Astrocyte (in vitro differentiated cells and primary cell): ENCODE measurements at regions not wholly inside any gene's neighbourhood (a gene's known extent, or its start where the extent isn't known, plus 50 kb on each side); places are given as distances from the start of the nearest gene placed in this dataset.

Experiments
- DNase-seq: peaks from one replicate; pipeline ENCODE4 v3.0.0-alpha.2; 2010; ENCODE audit warnings: low read depth
- FAIRE-seq: peaks from 2 replicates; lab custom pipeline; 2011; peaks lifted over from hg19 to GRCh38; lab: Jason Lieb, UNC
- H2AFZ ChIP-seq: 2 replicates; pipeline ENCODE4 v1.6.0; 2012; ENCODE audit warnings: low read depth, low read length, inconsistent platforms
- H3K27ac ChIP-seq: 2 replicates; pipeline ENCODE4 v1.5.1; 2011; ENCODE audit warnings: low read depth, low read length, inconsistent platforms
- H3K27me3 ChIP-seq: 2 replicates; pipeline ENCODE4 v1.6.0; 2011; ENCODE audit warnings: low read length, inconsistent platforms; ENCODE audit not compliant: insufficient read depth
- H3K36me3 ChIP-seq: 2 replicates; pipeline ENCODE4 v1.5.1; 2011; ENCODE audit warnings: low read length, inconsistent platforms; ENCODE audit not compliant: insufficient read depth
- H3K4me1 ChIP-seq: 2 replicates; pipeline ENCODE4 v1.5.1; 2011; ENCODE audit warnings: low read length, inconsistent platforms; ENCODE audit not compliant: insufficient read depth
- H3K4me2 ChIP-seq: 2 replicates; pipeline ENCODE4 v1.6.0; 2012; ENCODE audit warnings: low read length, inconsistent platforms
- H3K4me3 ChIP-seq: 2 replicates; pipeline ENCODE4 v1.5.1; 2011; ENCODE audit warnings: low read depth, mild to moderate bottlenecking, low read length, inconsistent platforms; ENCODE audit not compliant: insufficient read depth
- H3K79me2 ChIP-seq: 2 replicates; pipeline ENCODE4 v1.6.0; 2012; ENCODE audit warnings: mild to moderate bottlenecking, low read length, inconsistent platforms; ENCODE audit not compliant: insufficient read depth
- H3K9ac ChIP-seq: 2 replicates; pipeline ENCODE4 v1.6.0; 2012; ENCODE audit warnings: mild to moderate bottlenecking, low read length, inconsistent platforms
- H3K9me3 ChIP-seq: 2 replicates; pipeline ENCODE4 v1.5.1; 2012; ENCODE audit warnings: low read depth, mild to moderate bottlenecking, low read length, inconsistent platforms; ENCODE audit not compliant: insufficient read depth
- H4K20me1 ChIP-seq: 2 replicates; pipeline ENCODE4 v1.6.0; 2012; ENCODE audit warnings: low read length, inconsistent platforms; ENCODE audit not compliant: insufficient read depth
- H3K27ac Mint-ChIP-seq: one replicate; pipeline ENCODE4 v1.8.0; 2021; ENCODE audit warnings: mild to moderate bottlenecking, mixed read lengths; ENCODE audit not compliant: unreplicated experiment
- H3K27me3 Mint-ChIP-seq: one replicate; pipeline ENCODE4 v1.8.0; 2021; ENCODE audit warnings: low read depth, mixed read lengths; ENCODE audit not compliant: unreplicated experiment
- H3K36me3 Mint-ChIP-seq: one replicate; pipeline ENCODE4 v1.8.0; 2021; ENCODE audit warnings: low read depth, mixed read lengths; ENCODE audit not compliant: unreplicated experiment
- H3K4me1 Mint-ChIP-seq: one replicate; pipeline ENCODE4 v1.8.0; 2021; ENCODE audit warnings: low read depth, mixed read lengths; ENCODE audit not compliant: unreplicated experiment
- H3K4me3 Mint-ChIP-seq: one replicate; pipeline ENCODE4 v1.8.0; 2021; ENCODE audit warnings: mild to moderate bottlenecking, moderate library complexity, mixed read lengths; ENCODE audit not compliant: unreplicated experiment
- H3K9me3 Mint-ChIP-seq: one replicate; pipeline ENCODE4 v1.8.0; 2021; ENCODE audit warnings: mild to moderate bottlenecking, mixed read lengths; ENCODE audit not compliant: unreplicated experiment
- EZH2 ChIP-seq: IDR thresholded peaks from 2 replicates; pipeline ENCODE4 v1.6.1; 2012; ENCODE audit warnings: mild to moderate bottlenecking, low read length, inconsistent platforms; ENCODE audit not compliant: insufficient read depth
- TF ChIP-seq, protein P1 (sequence below): IDR thresholded peaks from 2 replicates; pipeline ENCODE4 v1.5.1; 2011; ENCODE audit warnings: low read depth, mild to moderate bottlenecking, inconsistent platforms, low read length, moderate library complexity; ENCODE audit not compliant: insufficient read depth

DNA sequence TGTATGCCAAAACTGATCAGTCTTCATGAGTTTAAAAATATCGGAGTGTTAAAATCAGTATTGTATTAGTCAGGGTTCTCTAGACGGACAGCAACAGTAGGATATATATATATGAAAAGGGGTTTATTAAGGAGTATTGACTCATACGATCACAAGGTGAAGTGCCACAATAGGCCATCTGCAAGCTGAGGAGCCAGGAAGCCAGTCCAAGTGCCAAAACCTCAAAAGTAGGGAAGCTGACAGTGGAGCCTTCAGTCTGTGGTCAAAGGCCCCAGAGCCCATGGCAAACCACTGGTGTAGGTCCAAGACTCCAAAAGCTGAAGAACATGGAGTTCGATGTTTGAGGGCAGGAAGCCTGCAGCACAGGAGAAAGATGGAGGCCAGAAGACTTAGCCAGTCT is 391.0 kb upstream of the CADM2 start:
- Mint-ChIP-seq H3K9me3 (peaks cover 3% of the 10 kb centered on the region), H3K4me1 (no peaks in the 10 kb centered on the region), H3K4me3 (no peak overlapping the region), H3K36me3 (no peaks in the 10 kb centered on the region), H3K27ac (no peak overlapping the region), H3K27me3 (no peaks in the 10 kb centered on the region)
- Histone ChIP-seq H3K27ac (no peak overlapping the region), H3K27me3 (no peaks in the 10 kb centered on the region), H3K9ac (no peak overlapping the region), H3K79me2 (no peaks in the 10 kb centered on the region), H3K4me3 (no peak overlapping the region), H3K9me3 (peaks cover 3% of the 10 kb centered on the region), H3K36me3 (no peaks in the 10 kb centered on the region), H3K4me1 (no peaks in the 10 kb centered on the region), H2AFZ (no peak overlapping the region), H4K20me1 (no peaks in the 10 kb centered on the region), H3K4me2 (no peak overlapping the region)
- TF ChIP-seq, protein P1, sequence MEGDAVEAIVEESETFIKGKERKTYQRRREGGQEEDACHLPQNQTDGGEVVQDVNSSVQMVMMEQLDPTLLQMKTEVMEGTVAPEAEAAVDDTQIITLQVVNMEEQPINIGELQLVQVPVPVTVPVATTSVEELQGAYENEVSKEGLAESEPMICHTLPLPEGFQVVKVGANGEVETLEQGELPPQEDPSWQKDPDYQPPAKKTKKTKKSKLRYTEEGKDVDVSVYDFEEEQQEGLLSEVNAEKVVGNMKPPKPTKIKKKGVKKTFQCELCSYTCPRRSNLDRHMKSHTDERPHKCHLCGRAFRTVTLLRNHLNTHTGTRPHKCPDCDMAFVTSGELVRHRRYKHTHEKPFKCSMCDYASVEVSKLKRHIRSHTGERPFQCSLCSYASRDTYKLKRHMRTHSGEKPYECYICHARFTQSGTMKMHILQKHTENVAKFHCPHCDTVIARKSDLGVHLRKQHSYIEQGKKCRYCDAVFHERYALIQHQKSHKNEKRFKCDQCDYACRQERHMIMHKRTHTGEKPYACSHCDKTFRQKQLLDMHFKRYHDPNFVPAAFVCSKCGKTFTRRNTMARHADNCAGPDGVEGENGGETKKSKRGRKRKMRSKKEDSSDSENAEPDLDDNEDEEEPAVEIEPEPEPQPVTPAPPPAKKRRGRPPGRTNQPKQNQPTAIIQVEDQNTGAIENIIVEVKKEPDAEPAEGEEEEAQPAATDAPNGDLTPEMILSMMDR = no peak
- TF ChIP-seq EZH2 = no peak
- DNase-seq = no peak
- no peak for FAIRE-seq

DNA sequence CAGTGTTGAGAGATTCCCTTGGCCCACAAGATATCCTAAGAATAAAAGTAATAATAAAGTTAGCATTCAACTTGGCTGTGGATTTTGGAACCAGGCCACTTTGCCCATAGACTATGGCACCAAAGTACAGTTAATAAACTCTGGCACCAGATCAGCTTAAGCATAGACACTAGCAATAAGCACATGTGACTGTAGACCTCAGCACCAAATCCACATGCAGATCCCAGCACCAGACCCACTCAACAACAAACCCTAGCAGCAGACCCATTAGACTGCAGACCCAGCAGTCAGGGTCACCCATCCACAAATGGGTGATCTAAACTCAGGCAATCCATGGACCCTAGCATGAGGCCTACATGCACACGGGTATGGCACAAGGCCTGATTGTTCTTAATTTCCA is 384.8 kb upstream of the CADM2 start:
- no peaks in the 10 kb centered on the region for H3K4me1 Mint-ChIP-seq
- H3K9ac ChIP-seq = no peak overlapping the region
- H4K20me1 ChIP-seq = no peaks in the 10 kb centered on the region
- H3K4me2 ChIP-seq = no peak overlapping the region
- H3K27ac Mint-ChIP-seq = no peak overlapping the region
- DNase-seq (no peak), FAIRE-seq (no peak)
- no peaks in the 10 kb centered on the region for H3K79me2 ChIP-seq
- H3K27ac ChIP-seq = no peak overlapping the region
- H3K4me1 ChIP-seq = no peaks in the 10 kb centered on the region
- no peak overlapping the region for H3K4me3 ChIP-seq
- no peak overlapping the region for H2AFZ ChIP-seq
- peaks cover 3% of the 10 kb centered on the region for H3K9me3 ChIP-seq
- no peaks in the 10 kb centered on the region for H3K36me3 ChIP-seq
- TF ChIP-seq EZH2 = no peak
- TF ChIP-seq, protein P1 = no peak
- H3K9me3 Mint-ChIP-seq = peaks cover 11% of the 10 kb centered on the region
- H3K27me3 ChIP-seq = no peaks in the 10 kb centered on the region
- no peak overlapping the region for H3K4me3 Mint-ChIP-seq
- no peaks in the 10 kb centered on the region for H3K27me3 Mint-ChIP-seq
- H3K36me3 Mint-ChIP-seq = no peaks in the 10 kb centered on the region

DNA sequence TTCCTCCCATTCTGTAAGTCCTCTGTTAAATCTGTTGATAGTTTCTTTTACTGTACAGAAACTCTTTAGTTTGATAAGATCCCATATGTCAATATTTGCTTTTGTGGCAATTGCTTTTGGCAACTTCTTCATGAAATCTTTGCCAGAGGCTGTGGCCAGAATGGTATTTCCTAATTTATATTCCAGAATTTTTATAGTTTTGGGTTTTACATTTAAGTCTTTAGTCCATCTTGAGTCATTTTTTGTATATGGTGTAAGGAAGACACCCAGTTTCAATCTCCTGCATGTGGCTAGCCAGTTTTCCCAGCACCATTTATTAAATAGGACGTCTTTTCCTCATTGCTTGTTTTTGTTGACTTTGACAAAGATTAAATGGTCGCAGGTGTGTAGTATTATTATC is 372.4 kb upstream of the CADM2 start:
- H2AFZ ChIP-seq = no peak overlapping the region
- no peaks in the 10 kb centered on the region for H4K20me1 ChIP-seq
- Mint-ChIP-seq H3K9me3 (no peaks in the 10 kb centered on the region), H3K4me1 (no peaks in the 10 kb centered on the region), H3K27ac (no peak overlapping the region), H3K36me3 (no peaks in the 10 kb centered on the region), H3K4me3 (no peak overlapping the region), H3K27me3 (no peaks in the 10 kb centered on the region)
- H3K27me3 ChIP-seq = no peaks in the 10 kb centered on the region
- FAIRE-seq (no peak), DNase-seq (no peak)
- H3K9ac ChIP-seq = no peak overlapping the region
- no peaks in the 10 kb centered on the region for H3K36me3 ChIP-seq
- H3K4me1 ChIP-seq = no peaks in the 10 kb centered on the region
- no peak overlapping the region for H3K27ac ChIP-seq
- no peak overlapping the region for H3K4me2 ChIP-seq
- TF ChIP-seq EZH2 = no peak
- TF ChIP-seq, protein P1 = no peak
- H3K4me3 ChIP-seq = no peak overlapping the region
- no peaks in the 10 kb centered on the region for H3K79me2 ChIP-seq
- no peaks in the 10 kb centered on the region for H3K9me3 ChIP-seq
